ENCODE measurements at regions not wholly inside any gene's neighbourhood (a gene's known extent, or its start where the extent isn't known, plus 50 kb on each side); places are given as distances from the start of the nearest gene placed in this dataset.

GRCh38 chr2:134107402-134107801, 146.5 kb upstream of the MGAT5 start:
- 63 to 77% (median 71%) methylated on average over 3 of the region's 3 CpGs for WGBS, 4 donors
- Histone ChIP-seq H3K4me3 (no peak overlapping the region), H3K27me3 (no peaks in the 10 kb centered on the region), H3K27ac (no peak overlapping the region), H3K9me3 (peaks cover 0 to 16% (median 7%) of the 10 kb centered on the region in 12 donors), H3K4me1 (no peaks in the 10 kb centered on the region), H3K36me3 (no peaks in the 10 kb centered on the region)
- intact Hi-C loops (cut with DNase I): loop anchor here in 2 of 10 donors (10.0 kb wide), 1 partner anchor 223 kb away; no protein-coding TSS in a partner anchor
- DNase-seq (no peak), ATAC-seq (no peak)
- no peak for TF ChIP-seq POLR2A (IDR thresholded peaks at IDR 0.05)
- TF ChIP-seq, protein P1, sequence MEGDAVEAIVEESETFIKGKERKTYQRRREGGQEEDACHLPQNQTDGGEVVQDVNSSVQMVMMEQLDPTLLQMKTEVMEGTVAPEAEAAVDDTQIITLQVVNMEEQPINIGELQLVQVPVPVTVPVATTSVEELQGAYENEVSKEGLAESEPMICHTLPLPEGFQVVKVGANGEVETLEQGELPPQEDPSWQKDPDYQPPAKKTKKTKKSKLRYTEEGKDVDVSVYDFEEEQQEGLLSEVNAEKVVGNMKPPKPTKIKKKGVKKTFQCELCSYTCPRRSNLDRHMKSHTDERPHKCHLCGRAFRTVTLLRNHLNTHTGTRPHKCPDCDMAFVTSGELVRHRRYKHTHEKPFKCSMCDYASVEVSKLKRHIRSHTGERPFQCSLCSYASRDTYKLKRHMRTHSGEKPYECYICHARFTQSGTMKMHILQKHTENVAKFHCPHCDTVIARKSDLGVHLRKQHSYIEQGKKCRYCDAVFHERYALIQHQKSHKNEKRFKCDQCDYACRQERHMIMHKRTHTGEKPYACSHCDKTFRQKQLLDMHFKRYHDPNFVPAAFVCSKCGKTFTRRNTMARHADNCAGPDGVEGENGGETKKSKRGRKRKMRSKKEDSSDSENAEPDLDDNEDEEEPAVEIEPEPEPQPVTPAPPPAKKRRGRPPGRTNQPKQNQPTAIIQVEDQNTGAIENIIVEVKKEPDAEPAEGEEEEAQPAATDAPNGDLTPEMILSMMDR (IDR thresholded peaks at IDR 0.05): no peak

- DNase-seq: no peak
- H3K4me1 ChIP-seq: no peaks in the 10 kb centered on the region
- H3K4me3 ChIP-seq: no peak overlapping the region
- intact Hi-C loops (cut with DNase I): loop anchor here in 2 of 10 donors (10.0 kb wide), 1 partner anchor 223 kb away; no protein-coding TSS in a partner anchor
- no peak overlapping the region for H3K27ac ChIP-seq
- no peaks in the 10 kb centered on the region for H3K27me3 ChIP-seq
- no peak for TF ChIP-seq POLR2A (IDR thresholded peaks at IDR 0.05)
- TF ChIP-seq, protein P1 (IDR thresholded peaks at IDR 0.05): no peak
- no peaks in the 10 kb centered on the region for H3K36me3 ChIP-seq
- peak in 1 of 4 donors; percentile 26 for ATAC-seq
- 78 to 92% (median 88%) methylated on average over 4 of the region's 4 CpGs for WGBS, 4 donors
- peaks cover 0 to 16% (median 7%) of the 10 kb centered on the region in 12 donors for H3K9me3 ChIP-seq
These were observed 145.8 kb upstream of the MGAT5 start for GRCh38 chr2:134108113-134108512.

DNA sequence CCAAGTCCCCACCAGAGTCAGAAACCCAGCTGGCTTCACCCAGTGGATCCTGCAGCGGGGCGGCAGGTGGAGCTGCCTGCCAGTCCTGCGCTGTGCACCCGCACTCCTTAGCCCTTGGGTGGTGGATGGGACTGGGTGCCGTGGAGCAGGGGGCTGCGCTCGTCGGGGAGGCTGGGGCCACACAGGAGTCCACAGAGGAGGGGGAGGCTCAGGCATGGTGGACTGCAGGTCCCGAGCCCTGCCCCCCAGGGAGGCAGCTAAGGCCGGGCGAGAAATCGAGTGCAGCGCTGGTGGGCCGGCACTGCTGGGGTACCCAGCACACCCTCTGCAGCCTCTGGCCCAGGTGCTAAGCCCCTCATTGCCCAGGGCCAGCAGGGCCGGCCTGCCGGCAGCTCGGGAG, 144.6 kb upstream of the MGAT5 start:
- DNase-seq (no peak), ATAC-seq (no peak)
- 83 to 98% (median 97%) methylated on average over 4 to 17 of the region's 17 CpGs for WGBS, 4 donors
- TF ChIP-seq, protein P1 (IDR thresholded peaks at IDR 0.05): no peak
- TF ChIP-seq POLR2A (IDR thresholded peaks at IDR 0.05): no peak
- H3K27ac ChIP-seq: no peak overlapping the region
- H3K36me3 ChIP-seq: no peaks in the 10 kb centered on the region
- no peak overlapping the region for H3K4me3 ChIP-seq
- intact Hi-C loops (cut with DNase I): loop anchor here in 2 of 10 donors (10.0 kb wide), 1 partner anchor 224 kb away; no protein-coding TSS in a partner anchor
- H3K9me3 ChIP-seq: peaks cover 0 to 16% (median 7%) of the 10 kb centered on the region in 12 donors
- no peaks in the 10 kb centered on the region for H3K4me1 ChIP-seq
- H3K27me3 ChIP-seq: no peaks in the 10 kb centered on the region

DNA sequence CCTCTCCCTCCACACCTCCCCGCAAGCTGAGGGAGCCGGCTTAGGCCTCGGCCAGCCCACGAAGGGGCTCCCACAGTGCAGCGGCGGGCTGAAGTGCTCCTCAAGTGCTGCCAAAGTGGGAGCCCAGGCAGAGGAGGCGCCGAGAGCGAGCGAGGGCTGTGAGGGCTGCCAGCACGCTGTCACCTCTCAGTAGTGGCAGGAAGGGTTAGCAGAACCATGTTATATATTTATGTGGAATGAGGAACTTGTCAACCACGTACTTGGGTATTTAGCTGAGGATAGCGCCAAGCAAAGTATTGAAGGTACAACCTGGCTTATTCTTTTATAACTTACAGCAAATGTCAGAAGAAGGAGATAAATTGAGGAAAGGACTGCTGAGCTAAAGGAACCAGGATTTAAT, 144.1 kb upstream of the MGAT5 start:
- Histone ChIP-seq H3K4me1 (no peaks in the 10 kb centered on the region), H3K4me3 (no peak overlapping the region), H3K36me3 (no peaks in the 10 kb centered on the region), H3K9me3 (peaks cover 0 to 16% (median 7%) of the 10 kb centered on the region in 12 donors), H3K27me3 (no peaks in the 10 kb centered on the region), H3K27ac (no peak overlapping the region)
- DNase-seq (no peak), ATAC-seq (peak in 1 of 4 donors; percentile 22)
- TF ChIP-seq, protein P1 (IDR thresholded peaks at IDR 0.05): no peak
- TF ChIP-seq POLR2A (IDR thresholded peaks at IDR 0.05): no peak
- intact Hi-C loops (cut with DNase I): loop anchor here in 4 of 10 donors (5.0 to 10.0 kb wide), 2 partner anchors 225 to 783 kb away; no protein-coding TSS in a partner anchor
- 52 to 73% (median 61%) methylated on average over 13 of the region's 13 CpGs for WGBS, 4 donors
